Adrenal gland (tissue), 9 donors: ENCODE measurements at regions not wholly inside any gene's neighbourhood (a gene's known extent, or its start where the extent isn't known, plus 50 kb on each side); places are given as distances from the start of the nearest gene placed in this dataset.

Experiments
- DNase-seq, 7 donors: peaks; one replicate each; pipeline ENCODE4 v3.0.0-alpha.2; 2019 to 2020
- H3K27ac ChIP-seq, 5 donors: fragments of 200-600 bp; sonication (generic) in 4 of 5; 1 replicate in 3 of 5; 2 replicates in 2 of 5; pipeline versions ENCODE4 v1.5.1 to v1.8.0; 2016 to 2020; ENCODE audit warnings: mild to moderate bottlenecking in 1 of 5
- H3K27me3 ChIP-seq: fragments of 200-600 bp; 2 replicates; pipeline ENCODE4 v1.8.0; 2021
- H3K36me3 ChIP-seq, 2 donors: fragments of 200-600 bp; replicated peaks in 1 of 2; 1 replicate in 1 of 2; 2 replicates in 1 of 2; pipeline versions ENCODE4 v1.5.1 to v1.8.0; 2018 to 2022
- H3K4me1 ChIP-seq, 2 donors: fragments of 200-600 bp; replicated peaks in 1 of 2; 1 replicate in 1 of 2; 2 replicates in 1 of 2; pipeline versions ENCODE4 v1.5.1 to v1.8.0; 2018 to 2021
- H3K4me3 ChIP-seq, 4 donors: fragments of 200-600 bp; sonication (generic) in 3 of 4; one replicate each; pipeline ENCODE4 v1.5.1; 2016 to 2018
- H3K9me3 ChIP-seq, 3 donors: fragments of 200-600 bp; sonication (generic) in 1 of 3; replicated peaks in 1 of 3; 1 replicate in 2 of 3; 2 replicates in 1 of 3; pipeline versions ENCODE4 v1.5.1 to v1.8.0; 2016 to 2021
- CTCF ChIP-seq, 6 experiments: fragments of 450-650 bp in 4 of 6; fragments of 200-600 bp in 2 of 6; sonication (generic) in 1 of 6; IDR thresholded peaks; 1 replicate in 5 of 6; 2 replicates in 1 of 6; pipeline versions ENCODE4 v1.5.1 to v1.8.0; 2016 to 2021; ENCODE audit warnings: antibody characterized with exemption in 6 of 6, mild to moderate bottlenecking in 2 of 6, moderate library complexity in 1 of 6
- POLR2A ChIP-seq, 2 donors: fragments of 450-650 bp; IDR thresholded peaks; one replicate each; pipeline ENCODE4 v1.6.1; 2017; ENCODE audit warnings: antibody characterized with exemption in 2 of 2, mild to moderate bottlenecking in 2 of 2, moderate library complexity in 1 of 2
- WGBS, 4 donors: extraction: QIAGEN DNeasy Blood & Tissue Kit in 2 of 4; methylation state at CpG; one replicate each; pipeline versions ENCODE4 v1.1.5 to v1.1.7; 2013 to 2017; 5-methylcytosine and 5-hydroxymethylcytosine counted together
- intact Hi-C, 2 donors: fragments of 100-400 bp; cut with DNase I; formaldehyde crosslinking; loops; one replicate each; pipeline versions ENCODE4 v1.14.1 to v1.15.0; 2022 to 2023
- donor health status: healthy with polysubstance abuse.
- donor health status: Bipolar disorder and iron deficiency.
- donor health status: DM: yes; HTN: yes; CAD: no.
- donor health status: DM: no; HTN: no; CAD: no.
- donor health status: DM: no; HTN: no; CAD: no.

- TF ChIP-seq POLR2A (IDR thresholded peaks at IDR 0.05), result no peak
- no peak for TF ChIP-seq CTCF (IDR thresholded peaks at IDR 0.05)
- 59 to 71% (median 66%) methylated on average over 6 of the region's 6 CpGs for WGBS, 4 donors
- H3K4me3 ChIP-seq, result no peak overlapping the region
- no peak for DNase-seq
- H3K27me3 ChIP-seq, result no peaks in the 10 kb centered on the region
- no peaks in the 10 kb centered on the region for H3K36me3 ChIP-seq
- no peak overlapping the region for H3K27ac ChIP-seq
- no peaks in the 10 kb centered on the region for H3K4me1 ChIP-seq
- H3K9me3 ChIP-seq, result no peaks in the 10 kb centered on the region
- intact Hi-C loops, result no loop called here
Measured at GRCh38 chr4:166386491-166387360, 513.7 kb downstream of the TLL1 start.

GRCh38 chr4:166391501-166391900 lies 518.5 kb downstream of the TLL1 start:
- Histone ChIP-seq H3K9me3 (no peaks in the 10 kb centered on the region), H3K27ac (no peak overlapping the region), H3K36me3 (no peaks in the 10 kb centered on the region), H3K4me3 (no peak overlapping the region), H3K27me3 (no peaks in the 10 kb centered on the region), H3K4me1 (no peaks in the 10 kb centered on the region)
- TF ChIP-seq POLR2A (IDR thresholded peaks at IDR 0.05), result no peak
- no peak for TF ChIP-seq CTCF (IDR thresholded peaks at IDR 0.05)
- 67 to 87% (median 70%) methylated on average over 1 of the region's 1 CpG for WGBS, 4 donors
- intact Hi-C loops, result no loop called here
- DNase-seq, result no peak

GRCh38 chr4:166399021-166399420 lies 526.0 kb downstream of the TLL1 start:
- intact Hi-C loops, result no loop called here

More at GRCh38 chr4:166399021-166399420, 526.0 kb downstream of the TLL1 start:
- Histone ChIP-seq H3K27me3 (no peaks in the 10 kb centered on the region), H3K36me3 (no peaks in the 10 kb centered on the region), H3K4me1 (no peaks in the 10 kb centered on the region), H3K4me3 (no peak overlapping the region), H3K9me3 (no peaks in the 10 kb centered on the region), H3K27ac (no peak overlapping the region)
- WGBS, 4 donors, result 40 to 64% (median 55%) methylated on average over 1 of the region's 1 CpG
- TF ChIP-seq POLR2A (IDR thresholded peaks at IDR 0.05) (no peak), CTCF (IDR thresholded peaks at IDR 0.05) (no peak)
- DNase-seq, result no peak
